ENCODE measurements at regions not wholly inside any gene's neighbourhood (a gene's known extent, or its start where the extent isn't known, plus 50 kb on each side); places are given as distances from the start of the nearest gene placed in this dataset.
"Not testable (repeated sequence)": the region's sequence is repeated elsewhere in the genome, so short reads cannot be mapped to it uniquely, and the experiment has no call there.

DNA sequence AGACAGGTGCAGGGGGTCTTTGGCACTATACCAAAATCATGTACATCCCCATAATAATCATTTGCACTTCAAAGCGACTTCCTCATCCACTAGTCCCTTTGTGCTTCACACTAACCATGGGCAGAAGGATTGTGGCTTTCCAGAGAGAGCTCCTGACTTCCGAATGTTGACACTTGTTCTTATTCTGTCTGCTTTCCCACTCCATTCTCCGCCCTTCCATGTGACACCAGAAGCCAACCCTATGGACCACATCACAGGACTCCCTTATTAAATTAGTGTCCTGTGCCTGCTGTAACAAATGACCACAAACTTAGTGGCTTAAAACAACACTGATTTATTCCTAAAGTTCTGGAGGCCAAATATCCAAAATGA is 91.6 kb downstream of the CMC2 start:
- no peak for DNase-seq (ENCODE audit: low spot score)

DNA sequence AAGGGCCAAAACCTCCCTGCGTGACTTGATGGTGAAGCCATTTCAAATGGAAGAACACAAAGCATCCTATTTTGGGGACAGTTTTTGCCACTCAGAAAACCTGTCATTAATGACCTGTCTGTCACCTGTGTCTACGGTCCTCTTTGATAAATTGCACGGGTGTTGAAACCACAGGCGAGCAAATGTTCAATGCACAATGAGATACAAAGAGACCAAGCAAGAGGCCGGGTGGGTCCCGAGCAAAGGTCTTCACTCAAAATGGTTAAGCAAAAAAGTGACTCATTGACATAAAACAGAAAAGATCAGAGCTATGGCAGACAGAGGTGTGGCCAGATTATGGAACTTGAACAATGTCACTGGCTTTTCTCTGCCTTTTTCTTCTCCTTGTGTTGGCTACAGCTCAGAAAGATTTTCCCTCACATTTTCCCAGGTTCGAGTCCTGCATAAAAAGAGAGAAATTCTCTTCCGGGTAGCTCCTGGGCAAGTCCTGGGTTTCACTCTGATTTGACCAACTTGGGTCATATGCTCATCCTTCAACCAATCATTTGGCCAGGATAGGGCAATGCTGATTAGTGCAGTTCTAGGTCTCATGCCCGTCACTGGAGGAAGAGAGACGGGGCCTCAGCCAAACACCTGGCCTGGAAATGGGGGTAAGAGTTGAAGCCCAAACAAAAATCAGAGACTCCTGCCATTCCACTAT is 92.2 kb downstream of the CMC2 start:
- no peak for DNase-seq (ENCODE audit: low spot score)

DNA sequence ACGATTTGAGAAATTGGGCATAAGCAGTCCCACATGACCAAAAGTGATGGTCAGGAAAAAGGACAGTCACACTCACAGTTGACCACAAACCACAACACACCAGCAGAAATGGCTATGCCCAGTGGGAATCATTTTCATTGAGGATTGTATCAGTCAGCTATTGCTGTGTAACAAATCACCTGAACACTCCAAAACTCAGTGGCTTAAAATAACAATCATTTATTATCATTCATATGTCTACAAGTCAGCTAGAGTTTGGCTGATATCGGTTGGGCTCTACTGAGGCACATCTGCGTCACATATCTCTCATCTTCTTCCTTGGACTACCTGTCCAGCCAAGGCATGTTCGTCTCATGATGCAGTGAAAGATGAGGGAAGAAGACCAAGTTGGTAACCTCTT is 93.3 kb downstream of the CMC2 start:
- no peak for DNase-seq (ENCODE audit: low spot score)

DNA sequence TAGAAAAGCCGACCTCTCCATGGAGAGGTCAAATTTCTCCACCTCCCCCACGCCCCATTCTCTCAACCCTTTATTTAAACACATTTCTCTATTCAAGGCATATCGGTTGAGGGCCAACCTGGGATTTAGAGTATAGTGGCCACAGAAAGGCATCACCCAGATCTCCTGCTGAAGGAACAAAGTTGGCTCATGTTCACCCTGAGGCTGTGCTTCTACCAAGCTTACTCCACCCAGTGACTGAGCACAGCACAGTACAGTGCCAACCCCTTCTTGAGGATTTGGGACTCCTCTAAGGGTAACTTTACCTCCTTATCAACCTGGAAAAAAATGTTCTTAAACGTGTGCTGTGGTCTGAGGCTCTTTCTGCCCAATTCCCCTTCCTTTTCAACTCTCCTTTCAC is 94.0 kb downstream of the CMC2 start:
- DNase-seq (ENCODE audit: low spot score) = no peak

DNA sequence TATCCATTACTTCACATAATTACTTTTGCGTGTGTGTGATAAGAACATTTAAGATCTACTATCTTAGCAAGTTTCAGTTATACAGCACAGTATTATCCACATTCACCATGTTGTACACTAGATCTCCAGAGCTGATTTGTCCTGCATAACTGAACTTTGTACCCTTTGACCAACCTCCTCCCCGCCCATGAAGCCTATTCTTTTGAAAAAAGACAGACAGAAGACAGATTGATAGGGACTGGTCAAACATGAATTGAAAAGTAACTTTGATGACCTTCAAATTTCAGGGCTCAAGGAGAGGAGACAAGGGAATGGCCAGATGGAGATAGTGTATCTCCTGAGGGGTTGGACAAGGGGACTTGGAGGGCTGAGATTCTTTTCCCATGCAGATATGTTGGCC is 96.3 kb downstream of the CMC2 start:
- DNase-seq (ENCODE audit: low spot score) = no peak

DNA sequence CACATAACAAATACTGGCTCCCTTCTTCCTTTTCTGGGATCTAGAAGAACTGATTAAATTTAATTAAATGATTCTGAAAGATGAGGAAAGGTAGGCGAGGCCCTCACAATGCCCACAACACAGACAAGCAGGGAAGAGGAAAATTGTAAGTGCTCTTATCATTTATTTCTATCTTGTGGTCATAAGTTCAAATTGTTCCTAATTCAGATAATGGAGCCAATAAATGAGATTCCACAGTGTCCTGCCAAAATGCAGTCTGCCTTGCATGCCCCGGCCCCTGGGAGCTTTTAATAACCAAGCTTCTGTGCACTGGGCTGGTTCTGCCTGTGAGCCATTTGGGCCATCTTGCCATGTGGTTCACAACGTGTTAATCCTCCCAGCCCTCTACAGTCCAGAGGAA is 97.0 kb downstream of the CMC2 start:
- DNase-seq (ENCODE audit: low spot score) = no peak

DNA sequence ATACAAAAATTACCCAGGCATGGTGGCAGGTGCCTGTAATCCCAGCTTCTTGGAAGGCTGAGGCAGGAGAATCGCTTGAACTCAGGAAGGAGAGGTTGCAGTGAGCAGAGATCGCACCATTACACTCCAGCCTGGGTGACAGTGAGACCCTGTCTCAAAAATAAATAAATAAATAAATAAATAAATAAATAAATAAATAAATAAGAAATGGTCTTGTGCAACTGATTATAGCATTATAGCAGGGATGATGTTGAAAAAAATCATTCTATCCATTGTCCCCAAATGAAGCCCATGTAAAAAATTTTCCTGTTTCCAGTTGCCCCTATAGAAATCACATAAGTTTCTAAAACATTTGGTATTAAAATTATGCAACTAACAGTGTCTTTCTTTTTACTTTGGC is 100.5 kb downstream of the CMC2 start:
- DNase-seq (ENCODE audit: low spot score) = not testable (repeated sequence)

DNA sequence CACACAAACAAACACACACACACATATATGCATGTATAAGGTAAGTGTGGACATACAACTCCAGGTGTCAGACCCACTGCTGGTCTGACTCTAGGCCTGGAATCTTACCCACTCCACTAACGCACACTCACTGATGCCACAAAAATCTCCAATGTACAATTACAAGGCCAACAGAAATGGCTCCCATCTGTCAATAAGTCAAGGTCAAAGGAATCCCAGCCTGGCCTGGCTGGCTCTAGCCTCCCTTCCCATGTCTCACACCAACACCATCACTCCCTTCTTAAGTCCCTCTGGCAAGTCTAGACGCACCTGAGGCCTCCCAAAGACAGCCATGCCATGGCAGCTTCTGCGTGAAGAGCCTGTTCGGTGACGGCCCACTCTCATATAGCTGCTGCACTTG is 99.2 kb upstream of the CDYL2 start:
- DNase-seq (ENCODE audit: low spot score) = no peak

DNA sequence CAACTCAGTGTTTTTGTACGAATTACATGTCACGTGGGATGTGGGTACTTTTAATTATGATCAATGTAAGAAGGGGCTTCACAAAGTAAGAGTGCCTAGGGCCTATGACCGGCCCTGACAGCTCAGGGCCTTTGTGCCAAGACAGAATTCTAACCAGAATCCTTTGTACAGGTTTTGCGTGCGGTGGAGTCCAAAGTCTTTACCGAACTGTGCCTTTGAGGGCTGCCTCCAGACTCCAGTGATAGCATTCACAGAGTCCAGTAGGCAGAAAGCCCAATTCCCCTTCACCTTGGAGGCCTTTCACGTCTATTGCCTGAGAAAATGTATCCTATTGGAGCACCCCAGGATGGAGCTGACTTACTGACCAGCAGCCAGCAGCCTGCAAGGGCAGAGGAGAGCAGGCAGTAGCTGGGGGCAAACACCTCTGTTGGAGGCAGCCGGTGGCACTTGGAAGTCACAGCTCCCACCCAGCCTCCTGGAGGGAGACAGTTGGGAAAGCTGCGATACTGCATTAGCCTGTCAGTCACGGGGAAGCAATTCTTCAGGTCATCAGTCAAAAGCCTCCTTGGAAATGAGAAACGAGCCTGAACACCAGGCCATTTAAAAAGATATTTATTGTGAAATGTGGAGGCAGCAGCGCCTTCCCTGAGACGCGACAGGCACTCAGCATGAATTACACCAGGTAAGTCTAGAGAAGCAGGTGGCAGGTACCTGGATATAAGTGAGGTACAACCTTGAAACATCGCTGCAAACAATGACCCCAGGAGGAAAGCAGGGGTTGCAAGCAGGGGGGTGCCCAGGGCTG is 98.1 kb upstream of the CDYL2 start:
- DNase-seq (ENCODE audit: low spot score) = no peak

DNA sequence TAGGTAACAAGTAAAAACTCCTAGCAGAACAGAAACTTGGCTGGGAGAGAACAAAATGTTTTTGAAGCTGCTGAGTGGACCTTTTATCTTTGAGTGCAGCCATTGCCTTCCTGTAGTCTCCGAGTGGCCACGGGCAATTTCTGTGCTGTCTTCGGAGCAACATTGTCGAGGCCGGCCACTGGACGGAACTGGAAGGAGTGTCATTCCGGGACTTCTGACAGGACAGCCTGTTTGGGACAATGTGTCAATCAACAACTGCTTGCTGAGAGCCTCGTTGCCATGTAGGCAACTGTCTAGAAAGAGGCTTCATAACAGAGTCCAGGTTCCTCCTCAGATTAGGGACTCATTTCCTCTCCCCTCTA is 96.2 kb upstream of the CDYL2 start:
- no peak for DNase-seq (ENCODE audit: low spot score)

DNA sequence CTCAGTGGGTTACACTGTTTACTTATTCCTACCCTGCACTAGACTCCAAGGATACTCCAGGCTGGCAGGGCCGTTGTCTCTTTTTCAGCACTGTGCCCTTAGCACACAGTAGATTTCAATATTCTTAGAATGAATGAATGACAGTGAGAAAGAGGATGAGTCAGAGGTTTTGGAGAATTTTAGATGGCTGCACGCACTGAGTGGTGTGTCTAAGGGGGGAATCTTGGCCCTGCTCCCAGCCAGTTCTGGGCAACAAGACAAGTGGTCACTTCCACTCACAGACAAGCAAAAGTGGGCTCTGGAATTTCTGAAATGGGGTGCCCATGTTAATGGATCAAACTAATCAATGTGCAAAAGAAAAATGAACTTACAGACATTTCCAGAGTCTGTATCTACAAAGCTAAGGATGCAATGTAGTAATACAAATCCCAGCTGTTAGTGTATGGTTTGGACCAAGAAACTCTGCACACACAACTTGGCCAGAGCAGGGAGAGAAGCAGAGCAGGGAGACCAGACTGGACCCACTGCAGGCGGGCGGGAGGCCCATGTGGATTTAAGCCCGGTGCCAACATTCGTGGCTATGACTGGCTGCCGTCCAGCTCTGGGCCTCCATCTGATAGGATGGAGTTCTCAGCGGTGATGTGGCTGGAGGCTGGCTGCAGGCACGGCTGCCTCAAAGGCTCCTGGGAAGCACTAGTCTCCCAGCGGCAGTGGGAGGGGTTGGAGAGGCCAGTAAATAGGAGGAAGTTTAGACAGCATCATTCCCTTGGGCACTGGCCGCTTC is 95.6 kb upstream of the CDYL2 start:
- DNase-seq (ENCODE audit: low spot score) = peak; percentile 64

DNA sequence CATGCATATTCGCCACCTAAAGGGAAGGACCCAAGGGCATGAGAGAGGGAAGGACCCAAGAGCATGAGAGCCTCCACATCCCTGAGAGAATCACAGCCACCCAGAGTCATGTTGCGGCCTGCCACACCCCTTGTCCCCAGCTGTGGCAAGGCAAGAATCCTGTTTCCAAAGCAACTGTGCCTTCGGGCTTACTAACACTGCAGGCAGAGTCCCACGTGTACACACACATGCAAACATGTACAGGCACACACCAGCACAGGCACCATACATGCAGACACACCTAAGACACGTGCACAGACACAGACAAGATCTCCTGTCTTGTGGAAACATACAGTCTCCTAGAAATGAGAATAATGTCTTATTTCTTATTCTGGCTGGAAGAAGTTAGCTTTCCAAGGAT is 92.4 kb upstream of the CDYL2 start:
- DNase-seq (ENCODE audit: low spot score) = no peak

DNA sequence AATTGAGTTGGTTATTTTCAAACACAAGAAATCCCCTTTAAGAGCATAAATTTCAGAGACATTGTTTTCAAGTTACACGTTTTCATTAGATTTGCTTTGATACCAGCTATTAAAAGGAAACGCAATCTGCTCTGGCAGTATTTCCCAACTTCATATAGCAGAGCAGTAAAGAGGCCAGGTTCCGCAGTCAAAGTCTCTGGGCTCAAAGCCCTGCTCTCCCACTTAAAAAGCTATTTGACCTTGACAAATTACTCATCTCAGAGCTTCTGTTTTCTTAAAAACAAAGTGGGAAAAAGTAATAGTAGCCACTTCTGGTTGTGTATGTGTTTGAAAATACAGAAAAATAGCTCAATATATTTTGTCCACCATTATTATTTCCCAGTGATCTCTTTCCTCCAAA is 89.7 kb upstream of the CDYL2 start:
- DNase-seq (ENCODE audit: low spot score) = no peak

DNA sequence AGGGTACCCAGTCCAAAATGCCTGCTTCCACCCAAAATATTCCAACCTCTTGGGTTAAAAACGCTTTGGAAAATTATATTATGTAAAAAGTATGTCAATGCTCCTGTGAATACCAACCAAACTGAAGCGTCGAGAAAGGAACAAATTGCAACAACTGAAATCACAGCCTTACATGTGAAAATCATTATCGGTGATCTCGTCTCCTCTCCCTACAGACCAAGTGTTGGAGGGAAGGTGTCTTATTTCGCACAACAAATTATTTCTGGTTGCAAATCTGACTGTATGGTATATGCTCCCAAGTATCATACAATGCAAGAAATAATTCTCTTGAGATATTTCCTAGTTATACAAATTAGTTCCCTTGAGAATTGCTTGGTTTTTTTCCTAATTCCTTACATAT is 89.3 kb upstream of the CDYL2 start:
- no peak for DNase-seq (ENCODE audit: low spot score)

DNA sequence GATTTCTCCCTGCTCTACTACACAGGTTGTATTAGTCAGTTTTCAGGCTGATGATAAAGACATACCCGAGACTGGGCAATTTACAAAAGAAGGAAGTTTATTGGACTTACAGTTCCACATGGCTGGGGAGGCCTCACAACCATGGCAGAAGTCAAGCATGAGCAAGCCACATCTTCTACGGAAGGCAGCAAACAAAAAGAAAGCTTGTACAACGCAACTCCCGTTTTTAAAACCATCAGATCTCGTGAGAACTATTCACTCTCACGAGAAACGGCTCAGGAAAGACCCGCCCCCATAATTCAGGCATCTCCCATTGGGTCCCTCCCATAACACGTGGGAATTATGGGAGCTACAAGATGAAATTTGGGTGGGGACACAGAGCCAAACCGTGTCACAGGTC is 88.0 kb upstream of the CDYL2 start:
- not testable (repeated sequence) for DNase-seq (ENCODE audit: low spot score)

DNA sequence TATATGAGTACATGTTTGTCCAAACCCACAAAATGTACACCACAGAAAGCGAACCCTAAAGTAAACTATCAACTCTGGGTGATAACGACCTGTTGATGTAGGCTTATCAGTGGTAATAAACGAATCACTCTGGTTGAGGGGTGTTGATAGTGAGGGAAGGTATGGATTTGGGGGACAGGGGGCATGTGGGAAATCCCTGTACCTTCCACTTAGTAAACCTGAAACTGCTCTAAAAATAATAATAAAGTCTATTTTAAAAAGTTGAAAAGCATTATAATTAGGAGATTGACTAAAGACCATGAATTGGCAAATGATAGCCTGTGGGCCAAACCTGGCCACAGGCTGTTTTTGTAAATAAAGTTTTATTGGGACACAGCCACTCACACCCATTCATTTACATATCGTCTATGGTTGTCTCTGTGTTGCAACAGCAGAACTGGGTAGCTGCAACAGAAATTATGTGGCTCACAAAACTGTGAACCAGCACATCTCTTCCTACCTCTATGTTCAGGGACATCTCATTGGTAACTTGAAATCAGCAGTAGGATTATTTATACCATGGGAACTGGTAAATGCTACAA is 85.5 kb upstream of the CDYL2 start:
- DNase-seq (ENCODE audit: low spot score) = no peak

DNA sequence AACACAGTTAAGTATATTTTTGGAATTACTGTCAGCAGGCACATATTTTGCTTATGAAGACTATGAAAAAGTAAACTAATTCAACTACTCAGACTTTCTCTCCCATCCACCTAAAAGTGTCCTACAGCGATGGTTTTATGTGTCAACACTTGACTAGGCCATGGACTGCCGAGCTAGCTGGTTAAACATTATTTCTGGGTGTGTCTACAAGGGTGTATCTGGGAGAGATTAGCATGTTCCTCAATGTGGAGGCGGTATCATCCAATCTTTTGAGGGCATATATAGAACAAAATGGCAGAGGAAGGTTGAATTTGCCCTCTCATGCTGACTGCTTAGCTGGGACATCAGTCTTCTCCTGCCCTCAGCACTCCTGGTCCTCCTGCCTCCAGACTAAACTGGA is 82.7 kb upstream of the CDYL2 start:
- DNase-seq (ENCODE audit: low spot score) = no peak

DNA sequence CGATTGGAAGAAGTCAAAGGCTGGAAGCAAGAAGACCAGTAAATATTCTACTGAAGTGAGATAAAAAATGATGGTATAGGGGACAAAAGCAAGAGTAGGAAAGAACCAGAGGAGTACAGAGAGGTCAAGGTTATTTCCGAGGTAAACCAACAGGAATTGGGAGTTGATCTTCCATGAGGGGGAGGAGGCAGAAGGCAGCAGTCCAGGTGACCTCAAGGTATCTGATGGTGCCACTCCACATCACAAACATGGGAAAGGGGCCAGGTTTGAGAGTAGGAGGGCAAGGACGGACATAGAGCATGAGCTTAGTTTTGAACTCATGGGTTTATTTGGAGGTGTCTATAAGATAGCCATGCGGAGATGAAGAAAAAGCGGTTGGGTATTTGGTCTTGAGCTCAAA is 79.4 kb upstream of the CDYL2 start:
- DNase-seq (ENCODE audit: low spot score) = no peak

DNA sequence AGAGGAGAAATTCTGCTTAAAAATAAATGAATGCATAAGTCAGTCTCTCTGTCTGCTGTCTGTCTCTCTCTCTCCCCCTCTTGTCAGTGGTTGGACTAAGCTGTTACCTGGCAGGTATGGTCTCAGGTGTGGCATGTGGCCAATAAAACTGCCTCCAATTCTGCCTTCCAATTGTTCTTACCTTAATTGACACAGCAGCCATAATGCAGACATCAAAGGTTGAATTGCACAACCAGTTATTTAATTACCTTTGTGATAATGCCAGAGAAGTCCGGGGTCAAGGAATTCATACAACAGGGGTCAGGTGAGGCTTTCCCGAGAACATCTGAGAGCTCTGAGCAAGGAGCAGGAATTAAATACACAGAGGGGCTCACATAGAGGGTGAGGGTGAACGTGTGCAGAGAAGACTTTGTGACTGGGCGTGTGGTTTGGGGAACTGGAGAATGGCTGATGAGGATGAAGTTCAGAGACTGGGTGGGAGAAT is 78.8 kb upstream of the CDYL2 start:
- peak; percentile 39 for DNase-seq (ENCODE audit: low spot score)

DNA sequence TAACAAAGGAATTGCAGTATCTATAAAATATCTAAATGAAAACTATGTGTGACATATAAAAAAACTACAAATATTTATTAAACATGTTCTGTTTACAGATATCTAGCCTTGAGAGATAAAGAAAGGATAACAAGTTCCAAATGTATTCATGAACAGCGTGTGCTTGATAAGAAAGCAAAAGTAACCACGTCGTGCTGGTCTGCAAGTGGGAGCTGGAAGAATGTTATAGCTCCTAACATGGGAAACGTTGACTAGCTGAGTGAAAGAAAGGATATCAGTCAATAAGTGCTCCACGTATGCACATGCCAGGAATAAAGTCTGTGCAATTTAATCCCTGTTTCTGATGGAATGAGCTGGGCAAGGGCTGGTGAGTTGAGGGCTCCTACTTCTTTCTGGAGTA is 71.2 kb upstream of the CDYL2 start:
- DNase-seq (ENCODE audit: low spot score) = no peak

DNA sequence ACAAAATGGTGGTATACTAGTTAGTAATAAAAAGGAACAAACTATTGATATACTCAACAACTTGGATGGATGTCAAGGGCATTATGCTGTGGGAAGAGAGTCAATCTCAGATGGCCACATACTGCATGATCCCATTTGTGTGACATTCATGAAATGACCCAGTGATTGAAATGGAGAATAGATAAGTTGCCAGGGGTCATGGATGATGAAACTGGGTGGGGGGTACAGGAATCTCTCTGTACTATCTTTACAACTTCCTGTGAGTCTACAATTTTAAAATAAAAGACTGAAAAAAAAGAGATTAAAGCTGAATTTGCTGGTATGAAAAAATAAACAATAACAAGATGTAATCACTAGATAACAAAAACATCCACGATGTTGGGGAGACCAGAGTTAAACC is 70.5 kb upstream of the CDYL2 start:
- DNase-seq (ENCODE audit: low spot score) = no peak

DNA sequence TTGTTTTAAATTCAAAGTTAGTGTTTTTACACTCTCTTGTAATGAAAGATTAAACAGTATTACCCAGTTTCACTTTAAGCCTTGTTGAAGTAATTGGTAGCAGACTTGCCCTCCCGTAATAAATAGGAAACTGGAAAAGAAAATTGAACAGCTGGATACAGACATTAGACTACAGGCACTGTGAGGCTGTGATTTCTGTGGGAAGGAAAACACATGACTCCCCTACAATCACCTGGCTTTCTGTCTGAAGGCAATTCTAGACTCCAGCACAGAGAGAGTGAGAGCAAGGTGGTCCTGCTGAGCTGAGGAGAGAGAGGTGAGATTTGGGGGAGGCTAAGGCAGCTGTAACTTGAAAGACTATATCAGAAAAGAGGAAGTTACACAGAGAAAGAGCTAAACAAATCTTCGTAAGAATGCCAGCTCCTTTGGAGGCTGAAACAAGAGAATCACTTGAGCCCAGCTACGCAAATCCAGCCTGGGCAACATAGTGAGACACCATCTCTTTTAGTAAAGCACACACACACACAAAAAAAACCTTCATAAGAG is 57.8 kb upstream of the CDYL2 start:
- no peak for DNase-seq (ENCODE audit: low spot score)
